ENCODE measurements at regions not wholly inside any gene's neighbourhood (a gene's known extent, or its start where the extent isn't known, plus 50 kb on each side); places are given as distances from the start of the nearest gene placed in this dataset.

DNA sequence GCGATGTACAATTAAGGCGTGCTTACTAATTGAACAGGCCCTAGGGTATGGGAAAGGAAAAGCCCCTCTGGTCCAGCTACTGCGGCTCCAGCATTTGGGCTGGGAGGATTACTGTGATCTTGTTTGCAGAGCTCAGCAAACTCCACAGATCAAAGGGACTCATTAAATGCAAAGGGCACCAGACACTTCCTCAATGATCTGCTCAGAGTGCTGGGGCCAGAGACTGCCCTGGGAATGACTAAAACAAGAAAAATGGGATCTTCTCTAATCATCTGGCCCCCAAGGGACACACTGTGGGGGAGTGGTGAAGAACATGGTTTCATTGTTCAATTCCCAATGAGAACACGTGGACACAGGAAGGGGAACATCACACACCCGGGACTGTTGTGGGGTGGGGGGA lies 85.0 kb downstream of the MARCHF4 start:
- Histone ChIP-seq H3K9ac (ENCODE audit: control insufficient read depth, extremely low read depth, insufficient read depth, low read length) (no peak overlapping the region), H3K9me1 (ENCODE audit: control insufficient read depth, extremely low read depth, insufficient read depth, low read length) (no peaks in the 10 kb centered on the region), H3K79me2 (ENCODE audit: control insufficient read depth, insufficient read depth, low read length) (no peaks in the 10 kb centered on the region), H4K20me1 (ENCODE audit: control insufficient read depth, extremely low read depth, insufficient read depth, low read length) (no peaks in the 10 kb centered on the region), H3K4me1 (ENCODE audit: control insufficient read depth, extremely low read depth, insufficient read depth, low read length) (no peaks in the 10 kb centered on the region), H3K27me3 (ENCODE audit: control insufficient read depth, extremely low read depth, insufficient read depth, low read length) (no peaks in the 10 kb centered on the region), H3K27ac (ENCODE audit: control insufficient read depth, insufficient read depth, low read length) (no peak overlapping the region), H3K4me2 (ENCODE audit: control insufficient read depth, extremely low read depth, insufficient read depth, low read depth, low read length) (no peak overlapping the region), H2AFZ (ENCODE audit: control insufficient read depth, low read length) (no peak overlapping the region), H3K36me3 (ENCODE audit: control insufficient read depth in 2 of 2, extremely low read depth in 1 of 2, insufficient read depth in 2 of 2, low read length in 2 of 2) (no peaks in the 10 kb centered on the region), H3K9me3 (ENCODE audit: control insufficient read depth, low read depth, low read length) (no peaks in the 10 kb centered on the region), H3K4me3 (ENCODE audit: control insufficient read depth in 2 of 3, extremely low read depth in 1 of 3, insufficient read depth in 2 of 3, low read depth in 1 of 3, low read length in 3 of 3) (no peak overlapping the region)
- no peak for FAIRE-seq
- dilution Hi-C loops (cut with MboI; ENCODE audit: extremely low pct_ligation_motif_present, low sequenced_read_pairs), result no loop called here
- DNase-seq (ENCODE audit: low read depth, low spot score), result no peak
- no peak for TF ChIP-seq EZH2 (IDR thresholded peaks at IDR 0.05; ENCODE audit: low read length)
- TF ChIP-seq, protein P1, sequence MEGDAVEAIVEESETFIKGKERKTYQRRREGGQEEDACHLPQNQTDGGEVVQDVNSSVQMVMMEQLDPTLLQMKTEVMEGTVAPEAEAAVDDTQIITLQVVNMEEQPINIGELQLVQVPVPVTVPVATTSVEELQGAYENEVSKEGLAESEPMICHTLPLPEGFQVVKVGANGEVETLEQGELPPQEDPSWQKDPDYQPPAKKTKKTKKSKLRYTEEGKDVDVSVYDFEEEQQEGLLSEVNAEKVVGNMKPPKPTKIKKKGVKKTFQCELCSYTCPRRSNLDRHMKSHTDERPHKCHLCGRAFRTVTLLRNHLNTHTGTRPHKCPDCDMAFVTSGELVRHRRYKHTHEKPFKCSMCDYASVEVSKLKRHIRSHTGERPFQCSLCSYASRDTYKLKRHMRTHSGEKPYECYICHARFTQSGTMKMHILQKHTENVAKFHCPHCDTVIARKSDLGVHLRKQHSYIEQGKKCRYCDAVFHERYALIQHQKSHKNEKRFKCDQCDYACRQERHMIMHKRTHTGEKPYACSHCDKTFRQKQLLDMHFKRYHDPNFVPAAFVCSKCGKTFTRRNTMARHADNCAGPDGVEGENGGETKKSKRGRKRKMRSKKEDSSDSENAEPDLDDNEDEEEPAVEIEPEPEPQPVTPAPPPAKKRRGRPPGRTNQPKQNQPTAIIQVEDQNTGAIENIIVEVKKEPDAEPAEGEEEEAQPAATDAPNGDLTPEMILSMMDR (optimal IDR thresholded peaks at IDR 0.05 in 1 of 3, IDR thresholded peaks at IDR 0.05 in 1 of 3, conservative IDR thresholded peaks at IDR 0.05 in 1 of 3; ENCODE audit: extremely low read depth in 1 of 3, insufficient read depth in 2 of 3, low read length in 3 of 3), result no peak

DNA sequence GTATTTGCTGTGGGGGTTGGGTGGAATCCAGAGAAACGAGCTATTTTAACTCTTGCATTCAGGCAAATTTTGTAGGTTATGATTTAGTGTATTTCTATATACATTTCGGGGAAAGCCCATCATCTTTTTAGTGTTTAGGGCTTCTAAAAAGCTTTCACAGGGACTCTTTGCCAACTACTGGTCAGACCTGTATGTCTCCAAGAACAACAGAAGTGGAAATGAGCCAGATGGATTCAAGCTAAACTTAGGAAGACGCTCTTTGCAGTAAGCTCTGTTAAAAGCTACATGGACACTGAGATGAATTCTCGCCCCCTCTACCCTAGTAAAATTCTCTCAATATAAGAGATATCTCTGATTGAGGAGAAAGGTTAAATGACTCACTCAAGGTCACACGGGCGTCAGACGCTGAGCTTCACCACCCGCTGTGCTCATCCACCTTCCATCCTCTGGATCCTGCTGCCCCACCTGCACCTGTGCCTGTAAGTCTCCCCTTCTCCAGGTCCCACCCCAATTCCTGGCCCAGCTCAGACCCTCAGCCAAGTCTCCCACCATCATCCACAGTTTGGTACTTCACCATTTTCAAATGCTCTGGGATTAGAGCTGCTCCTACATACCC lies 85.6 kb downstream of the MARCHF4 start:
- no peak overlapping the region for H3K4me3 ChIP-seq (ENCODE audit: control insufficient read depth in 2 of 3, extremely low read depth in 1 of 3, insufficient read depth in 2 of 3, low read depth in 1 of 3, low read length in 3 of 3)
- no peaks in the 10 kb centered on the region for H4K20me1 ChIP-seq (ENCODE audit: control insufficient read depth, extremely low read depth, insufficient read depth, low read length)
- no peak overlapping the region for H2AFZ ChIP-seq (ENCODE audit: control insufficient read depth, low read length)
- no peaks in the 10 kb centered on the region for H3K36me3 ChIP-seq (ENCODE audit: control insufficient read depth in 2 of 2, extremely low read depth in 1 of 2, insufficient read depth in 2 of 2, low read length in 2 of 2)
- no peak for TF ChIP-seq EZH2 (IDR thresholded peaks at IDR 0.05; ENCODE audit: low read length)
- no peaks in the 10 kb centered on the region for H3K9me3 ChIP-seq (ENCODE audit: control insufficient read depth, low read depth, low read length)
- H3K9ac ChIP-seq (ENCODE audit: control insufficient read depth, extremely low read depth, insufficient read depth, low read length), result no peak overlapping the region
- DNase-seq (ENCODE audit: low read depth, low spot score) (no peak), FAIRE-seq (no peak)
- H3K79me2 ChIP-seq (ENCODE audit: control insufficient read depth, insufficient read depth, low read length), result no peaks in the 10 kb centered on the region
- H3K27ac ChIP-seq (ENCODE audit: control insufficient read depth, insufficient read depth, low read length), result no peak overlapping the region
- no peaks in the 10 kb centered on the region for H3K27me3 ChIP-seq (ENCODE audit: control insufficient read depth, extremely low read depth, insufficient read depth, low read length)
- no peaks in the 10 kb centered on the region for H3K4me1 ChIP-seq (ENCODE audit: control insufficient read depth, extremely low read depth, insufficient read depth, low read length)
- H3K9me1 ChIP-seq (ENCODE audit: control insufficient read depth, extremely low read depth, insufficient read depth, low read length), result no peaks in the 10 kb centered on the region
- no peak overlapping the region for H3K4me2 ChIP-seq (ENCODE audit: control insufficient read depth, extremely low read depth, insufficient read depth, low read depth, low read length)
- dilution Hi-C loops (cut with MboI; ENCODE audit: extremely low pct_ligation_motif_present, low sequenced_read_pairs), result no loop called here

DNA sequence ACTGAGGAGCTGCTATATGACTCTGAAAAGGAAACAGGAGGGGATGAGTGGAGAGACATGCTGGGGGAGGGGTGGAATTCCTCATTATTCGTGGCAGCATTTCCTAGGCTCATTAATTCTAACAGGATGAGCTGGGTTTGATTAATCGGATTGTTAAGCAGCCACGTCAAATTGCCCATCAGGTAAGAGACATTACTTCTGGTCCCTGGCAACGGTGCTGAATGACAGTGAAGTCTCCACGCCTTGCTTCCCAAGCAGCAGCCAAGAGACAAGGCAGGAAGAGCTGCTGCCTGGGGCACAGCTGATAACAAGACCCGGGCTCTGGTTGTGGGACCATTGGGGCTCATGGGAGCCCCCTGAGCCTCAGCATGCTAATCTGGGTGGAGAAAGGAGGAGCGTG lies 86.6 kb downstream of the MARCHF4 start:
- Histone ChIP-seq H3K4me2 (ENCODE audit: control insufficient read depth, extremely low read depth, insufficient read depth, low read depth, low read length) (no peak overlapping the region), H3K27ac (ENCODE audit: control insufficient read depth, insufficient read depth, low read length) (no peak overlapping the region), H3K9me3 (ENCODE audit: control insufficient read depth, low read depth, low read length) (no peaks in the 10 kb centered on the region), H3K9me1 (ENCODE audit: control insufficient read depth, extremely low read depth, insufficient read depth, low read length) (no peaks in the 10 kb centered on the region), H2AFZ (ENCODE audit: control insufficient read depth, low read length) (no peak overlapping the region), H3K79me2 (ENCODE audit: control insufficient read depth, insufficient read depth, low read length) (no peaks in the 10 kb centered on the region), H4K20me1 (ENCODE audit: control insufficient read depth, extremely low read depth, insufficient read depth, low read length) (no peaks in the 10 kb centered on the region), H3K4me1 (ENCODE audit: control insufficient read depth, extremely low read depth, insufficient read depth, low read length) (no peaks in the 10 kb centered on the region), H3K36me3 (ENCODE audit: control insufficient read depth in 2 of 2, extremely low read depth in 1 of 2, insufficient read depth in 2 of 2, low read length in 2 of 2) (no peaks in the 10 kb centered on the region), H3K9ac (ENCODE audit: control insufficient read depth, extremely low read depth, insufficient read depth, low read length) (no peak overlapping the region), H3K27me3 (ENCODE audit: control insufficient read depth, extremely low read depth, insufficient read depth, low read length) (no peaks in the 10 kb centered on the region), H3K4me3 (ENCODE audit: control insufficient read depth in 2 of 3, extremely low read depth in 1 of 3, insufficient read depth in 2 of 3, low read depth in 1 of 3, low read length in 3 of 3) (no peak overlapping the region)
- TF ChIP-seq, protein P1 (optimal IDR thresholded peaks at IDR 0.05 in 1 of 3, IDR thresholded peaks at IDR 0.05 in 1 of 3, conservative IDR thresholded peaks at IDR 0.05 in 1 of 3; ENCODE audit: extremely low read depth in 1 of 3, insufficient read depth in 2 of 3, low read length in 3 of 3), result no peak
- TF ChIP-seq EZH2 (IDR thresholded peaks at IDR 0.05; ENCODE audit: low read length), result no peak
- DNase-seq (ENCODE audit: low read depth, low spot score) (no peak), FAIRE-seq (no peak)
- dilution Hi-C loops (cut with MboI; ENCODE audit: extremely low pct_ligation_motif_present, low sequenced_read_pairs), result no loop called here

Measured in keratinocyte (primary cell).